SKM-1 treated with dmso at 0.1 percent for 144 hours (cell line): ENCODE measurements at regions not wholly inside any gene's neighbourhood (a gene's known extent, or its start where the extent isn't known, plus 50 kb on each side); places are given as distances from the start of the nearest gene placed in this dataset.

Experiments used
- DNase-seq: peaks from one replicate; lab custom pipeline; 2025; ENCODE audit not compliant: unreplicated experiment; lab: John Stamatoyannopoulos, UW

- DNase-seq, result no peak
Measured at GRCh38 chr10:43864656-43865055, 216.0 kb upstream of the ZNF32 start.

DNA sequence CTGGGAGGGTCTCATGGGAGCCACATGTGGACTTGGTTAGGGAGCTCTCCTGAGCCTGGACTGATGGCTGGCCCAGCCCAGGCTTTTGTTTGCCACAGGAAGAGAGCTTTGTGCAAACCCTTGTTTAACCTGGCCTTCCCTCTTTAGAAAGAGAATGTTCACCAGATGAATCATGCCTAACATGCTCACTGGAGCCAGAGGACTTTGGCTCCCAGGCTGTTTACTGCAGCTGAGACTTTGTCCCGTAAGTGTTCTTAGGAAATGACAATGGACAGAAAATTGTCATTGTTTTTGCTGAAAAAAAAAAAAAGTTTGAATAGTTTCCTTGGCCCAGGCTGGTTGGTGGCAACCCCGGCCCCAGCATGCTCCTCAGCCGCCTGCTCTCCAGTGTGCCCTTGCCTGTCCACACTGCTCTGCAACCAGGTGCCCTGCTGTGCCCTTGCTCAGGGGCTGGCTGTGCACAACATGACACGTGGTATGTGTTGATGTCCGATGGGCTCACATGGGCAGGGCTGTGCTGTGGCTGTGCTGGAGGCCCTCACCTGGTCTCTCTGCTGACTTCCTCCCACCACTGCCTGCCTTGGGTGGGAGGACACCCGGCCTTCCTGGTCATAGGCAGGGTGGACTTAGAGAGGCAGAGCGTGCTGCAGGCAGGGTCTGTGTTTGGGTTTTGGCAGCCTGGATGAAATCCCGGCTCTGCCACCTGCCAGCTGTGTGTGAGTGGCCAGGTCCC lies 215.3 kb upstream of the ZNF32 start:
- DNase-seq, result no peak

- no peak for DNase-seq
Measured at GRCh38 chr10:43863270-43863669, 214.6 kb upstream of the ZNF32 start.

GRCh38 chr10:43862756-43863155 lies 214.1 kb upstream of the ZNF32 start:
- DNase-seq, result no peak

GRCh38 chr10:43861966-43862751 lies 213.5 kb upstream of the ZNF32 start:
- DNase-seq, result no peak

- DNase-seq, result no peak
Measured at GRCh38 chr10:43859016-43859525, 210.4 kb upstream of the ZNF32 start.

GRCh38 chr10:43857931-43858315 lies 209.2 kb upstream of the ZNF32 start:
- DNase-seq, result no peak

- no peak for DNase-seq
Measured at GRCh38 chr10:43857206-43857930, 208.7 kb upstream of the ZNF32 start.

- DNase-seq, result no peak
Measured at GRCh38 chr10:43856299-43856698, 207.6 kb upstream of the ZNF32 start.

GRCh38 chr10:43855667-43856210 lies 207.1 kb upstream of the ZNF32 start:
- DNase-seq, result no peak

GRCh38 chr10:43854007-43854406 lies 205.3 kb upstream of the ZNF32 start:
- DNase-seq, result no peak

- DNase-seq, result no peak
Measured at GRCh38 chr10:43853369-43853768, 204.7 kb upstream of the ZNF32 start.

DNA sequence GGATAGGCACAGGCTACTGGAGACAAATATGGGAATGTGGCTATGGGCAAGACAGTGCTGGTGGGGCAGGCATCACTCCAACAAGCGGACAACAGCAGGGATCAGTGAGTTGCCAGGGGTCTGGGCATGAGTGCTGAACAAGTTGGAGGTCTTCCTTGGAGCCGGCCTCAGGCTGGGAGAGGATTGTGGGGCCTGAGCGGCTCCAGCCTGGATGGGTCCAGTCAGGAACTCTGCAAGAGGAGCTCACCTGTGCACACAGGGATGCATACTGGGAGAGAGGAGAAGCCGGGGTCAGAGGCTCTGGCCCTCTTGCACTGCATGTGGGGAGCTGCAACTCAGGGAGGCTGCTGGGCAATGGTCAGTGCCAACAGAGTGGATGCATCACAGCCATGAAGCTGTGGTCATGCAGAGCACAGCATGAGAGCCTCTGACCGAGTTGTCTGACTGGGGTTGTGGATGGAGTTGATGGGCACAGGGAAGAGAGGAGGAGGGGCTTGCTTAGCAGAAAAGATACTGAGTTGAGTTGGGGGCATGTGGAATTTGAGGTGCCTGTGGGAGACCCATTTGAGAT lies 204.0 kb upstream of the ZNF32 start:
- DNase-seq, result no peak

DNA sequence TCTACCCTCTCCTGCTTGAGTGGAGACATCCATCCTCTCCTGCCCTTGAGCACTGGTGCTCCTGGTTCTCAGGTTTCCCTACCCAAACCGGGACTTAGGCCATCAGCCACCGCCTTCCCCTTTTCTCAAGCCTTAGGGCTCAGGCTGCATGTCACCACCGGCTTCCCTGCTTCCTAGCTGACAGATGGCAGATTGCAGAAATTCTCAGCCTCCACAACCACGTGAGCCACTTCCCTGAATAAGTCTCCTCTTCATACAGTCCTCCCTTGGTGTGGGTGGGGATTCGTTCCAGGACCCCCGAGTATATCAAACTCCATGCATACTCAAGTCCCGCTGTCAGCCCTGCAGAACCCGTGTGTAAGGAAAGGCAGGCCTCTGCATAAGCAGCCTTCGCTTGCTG lies 203.5 kb upstream of the ZNF32 start:
- DNase-seq, result no peak

DNA sequence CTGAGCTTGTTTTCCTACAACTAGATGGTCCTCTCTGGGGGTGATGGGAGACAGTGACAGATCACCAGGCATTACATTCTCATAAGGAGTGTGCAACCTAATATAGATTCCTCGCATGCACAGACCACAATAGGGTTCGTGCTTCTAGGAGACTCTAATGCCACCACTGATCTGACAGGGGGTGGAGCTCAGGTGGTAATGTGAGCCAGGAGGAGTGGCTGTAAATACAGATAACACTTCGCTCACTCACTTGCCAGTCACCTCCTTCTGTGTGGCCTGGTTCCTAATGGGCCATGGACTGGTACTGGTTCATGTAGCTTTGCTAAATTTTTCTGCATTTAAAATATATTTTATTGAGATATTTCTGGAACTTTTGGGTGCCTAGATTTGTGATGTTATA lies 202.3 kb upstream of the ZNF32 start:
- no peak for DNase-seq

DNA sequence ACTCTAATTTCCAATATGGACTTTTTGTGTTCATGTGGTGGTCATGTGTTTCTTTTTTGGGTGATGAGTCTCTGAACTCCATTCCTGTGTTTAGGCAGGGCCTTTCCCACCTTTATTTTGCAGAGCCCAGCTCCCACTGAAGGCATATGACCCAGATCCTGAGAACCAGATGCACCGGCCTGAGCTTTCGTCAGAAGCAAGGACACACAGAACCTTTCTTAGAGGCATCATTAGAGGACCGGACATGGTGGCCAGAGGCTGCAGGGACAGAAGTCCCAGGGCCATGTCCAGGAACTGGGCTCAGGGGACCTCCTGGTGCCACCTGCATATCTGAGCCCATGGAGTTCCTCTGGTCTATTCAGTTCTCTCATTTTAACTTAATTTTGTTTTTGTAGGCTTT lies 200.9 kb upstream of the ZNF32 start:
- no peak for DNase-seq

- DNase-seq, result no peak
Measured at GRCh38 chr10:43846968-43847367, 198.3 kb upstream of the ZNF32 start.

DNA sequence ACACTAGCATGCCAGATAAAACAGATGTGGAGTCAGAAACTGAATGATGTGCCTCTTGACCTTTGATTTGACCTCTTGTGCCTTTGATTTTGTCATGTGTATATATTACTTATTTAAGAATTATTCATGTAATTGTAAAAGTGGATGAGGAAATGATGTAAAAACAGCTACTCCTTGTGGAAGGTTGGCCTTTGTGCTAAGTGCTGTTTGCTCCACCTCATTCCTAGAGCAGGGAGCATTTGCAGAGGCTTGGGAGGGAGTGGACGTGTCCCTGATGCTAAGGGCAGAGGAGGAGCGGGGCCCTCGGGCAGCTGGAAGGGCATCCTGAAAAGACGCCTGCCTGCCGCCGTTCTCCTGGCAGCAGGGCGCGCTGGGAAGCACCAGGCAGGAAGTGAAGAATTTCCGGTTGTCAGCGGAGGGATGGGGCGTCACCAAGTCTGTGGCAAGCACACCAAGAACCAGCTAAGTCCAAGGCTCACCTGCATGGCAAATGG lies 197.6 kb upstream of the ZNF32 start:
- no peak for DNase-seq

- DNase-seq, result no peak
Measured at GRCh38 chr10:43845121-43845520, 196.4 kb upstream of the ZNF32 start.

DNA sequence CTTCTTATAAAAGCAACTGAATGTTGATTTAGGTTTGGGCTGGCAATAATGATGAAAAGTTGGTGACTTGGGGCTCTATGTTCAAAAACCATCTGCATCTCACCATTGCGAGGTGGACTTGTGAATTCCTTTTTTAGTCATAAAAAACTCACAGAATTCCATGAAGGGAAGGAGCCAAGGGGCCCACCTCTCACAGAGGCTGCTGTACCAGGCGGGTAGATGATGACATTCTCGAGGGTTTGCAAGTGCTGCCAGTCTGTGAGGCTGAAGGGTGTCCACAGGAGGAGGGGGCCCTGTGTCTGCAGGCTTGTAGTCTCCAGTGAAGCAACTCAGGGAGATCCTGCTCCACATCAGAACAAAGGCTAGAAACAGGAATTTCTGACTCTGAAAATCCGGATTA lies 195.5 kb upstream of the ZNF32 start:
- DNase-seq, result no peak
